ENCODE measurements at regions not wholly inside any gene's neighbourhood (a gene's known extent, or its start where the extent isn't known, plus 50 kb on each side); places are given as distances from the start of the nearest gene placed in this dataset.

DNA sequence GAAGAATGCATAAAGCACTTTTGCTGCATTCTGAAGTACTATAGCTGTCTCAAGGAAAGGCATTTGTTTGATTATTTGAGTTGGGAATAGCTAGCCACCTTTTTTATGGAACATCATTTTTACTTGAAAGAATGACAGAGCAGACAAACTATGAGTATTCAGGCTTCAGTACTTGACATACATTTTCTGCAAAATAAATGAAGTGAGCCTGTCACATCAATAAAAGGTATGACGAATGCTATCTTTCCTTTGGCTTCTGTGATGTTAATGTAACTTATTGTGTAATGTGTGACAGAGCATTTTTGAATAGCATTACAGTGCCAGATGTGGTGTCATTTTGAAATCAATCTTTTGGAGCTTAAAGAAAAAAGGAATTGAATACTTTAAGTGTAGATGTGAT, 440.3 kb upstream of the ONECUT1 start:
- TF ChIP-seq, protein P1, sequence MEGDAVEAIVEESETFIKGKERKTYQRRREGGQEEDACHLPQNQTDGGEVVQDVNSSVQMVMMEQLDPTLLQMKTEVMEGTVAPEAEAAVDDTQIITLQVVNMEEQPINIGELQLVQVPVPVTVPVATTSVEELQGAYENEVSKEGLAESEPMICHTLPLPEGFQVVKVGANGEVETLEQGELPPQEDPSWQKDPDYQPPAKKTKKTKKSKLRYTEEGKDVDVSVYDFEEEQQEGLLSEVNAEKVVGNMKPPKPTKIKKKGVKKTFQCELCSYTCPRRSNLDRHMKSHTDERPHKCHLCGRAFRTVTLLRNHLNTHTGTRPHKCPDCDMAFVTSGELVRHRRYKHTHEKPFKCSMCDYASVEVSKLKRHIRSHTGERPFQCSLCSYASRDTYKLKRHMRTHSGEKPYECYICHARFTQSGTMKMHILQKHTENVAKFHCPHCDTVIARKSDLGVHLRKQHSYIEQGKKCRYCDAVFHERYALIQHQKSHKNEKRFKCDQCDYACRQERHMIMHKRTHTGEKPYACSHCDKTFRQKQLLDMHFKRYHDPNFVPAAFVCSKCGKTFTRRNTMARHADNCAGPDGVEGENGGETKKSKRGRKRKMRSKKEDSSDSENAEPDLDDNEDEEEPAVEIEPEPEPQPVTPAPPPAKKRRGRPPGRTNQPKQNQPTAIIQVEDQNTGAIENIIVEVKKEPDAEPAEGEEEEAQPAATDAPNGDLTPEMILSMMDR (IDR thresholded peaks at IDR 0.05; ENCODE audit: poor library complexity) = no peak
- TF ChIP-seq EZH2 (IDR thresholded peaks at IDR 0.05; ENCODE audit: borderline replicate concordance) (no peak), EZH2phosphoT487 (IDR thresholded peaks at IDR 0.05; ENCODE audit: low read depth, severe bottlenecking, unreplicated experiment) (no peak)
- Histone ChIP-seq H2AFZ (no peak overlapping the region), H3K9me3 (ENCODE audit: low read depth) (no peaks in the 10 kb centered on the region), H3K4me2 (no peak overlapping the region), H3K27me3 (no peaks in the 10 kb centered on the region), H3K79me2 (no peaks in the 10 kb centered on the region), H3K36me3 (replicated peaks; ENCODE audit: insufficient read depth, low read depth) (no peaks in the 10 kb centered on the region), H4K20me1 (ENCODE audit: insufficient read depth, poor library complexity, severe bottlenecking) (no peaks in the 10 kb centered on the region), H3K27ac (no peak overlapping the region), H3K4me1 (ENCODE audit: insufficient read depth) (no peaks in the 10 kb centered on the region), H3K4me3 (no peak overlapping the region), H3K9me2 (replicated peaks; ENCODE audit: insufficient read depth) (no peaks in the 10 kb centered on the region)
- WGBS (ENCODE audit: low lambda C conversion rate, missing lambda C conversion rate) = 81% methylated on average over 1 of the region's 1 CpG
- no peak for DNase-seq (ENCODE audit: low spot score)

DNA sequence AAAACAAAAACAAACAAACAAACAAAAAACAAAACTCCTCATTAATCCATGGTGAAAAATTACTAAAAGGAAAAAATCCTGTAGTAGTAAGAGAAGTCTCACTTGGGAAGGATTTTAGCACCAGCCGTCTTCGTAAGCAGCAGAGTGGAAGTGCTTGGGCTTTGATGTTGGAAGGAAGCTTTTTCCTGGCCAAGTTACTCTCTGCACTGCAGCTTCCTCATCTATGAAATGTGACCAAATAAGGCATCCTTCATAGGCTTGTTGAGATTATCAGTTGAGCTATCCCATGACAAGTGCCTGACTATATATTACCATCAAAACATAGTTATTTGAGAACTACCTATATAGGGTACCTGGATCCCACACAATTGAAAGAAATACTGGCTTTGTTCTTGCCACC, 436.4 kb upstream of the ONECUT1 start:
- H3K4me1 ChIP-seq (ENCODE audit: insufficient read depth) = no peaks in the 10 kb centered on the region
- H3K27ac ChIP-seq = no peak overlapping the region
- H2AFZ ChIP-seq = no peak overlapping the region
- no peak overlapping the region for H3K4me2 ChIP-seq
- H4K20me1 ChIP-seq (ENCODE audit: insufficient read depth, poor library complexity, severe bottlenecking) = no peaks in the 10 kb centered on the region
- no peaks in the 10 kb centered on the region for H3K9me2 ChIP-seq (replicated peaks; ENCODE audit: insufficient read depth)
- no peak for DNase-seq (ENCODE audit: low spot score)
- no peaks in the 10 kb centered on the region for H3K36me3 ChIP-seq (replicated peaks; ENCODE audit: insufficient read depth, low read depth)
- TF ChIP-seq EZH2phosphoT487 (IDR thresholded peaks at IDR 0.05; ENCODE audit: low read depth, severe bottlenecking, unreplicated experiment) (no peak), EZH2 (IDR thresholded peaks at IDR 0.05; ENCODE audit: borderline replicate concordance) (no peak)
- TF ChIP-seq, protein P1 (IDR thresholded peaks at IDR 0.05; ENCODE audit: poor library complexity) = no peak
- 87% methylated on average over 2 of the region's 2 CpGs for WGBS (ENCODE audit: low lambda C conversion rate, missing lambda C conversion rate)
- H3K4me3 ChIP-seq = no peak overlapping the region
- no peaks in the 10 kb centered on the region for H3K9me3 ChIP-seq (ENCODE audit: low read depth)
- H3K79me2 ChIP-seq = no peaks in the 10 kb centered on the region
- H3K27me3 ChIP-seq = no peaks in the 10 kb centered on the region

DNA sequence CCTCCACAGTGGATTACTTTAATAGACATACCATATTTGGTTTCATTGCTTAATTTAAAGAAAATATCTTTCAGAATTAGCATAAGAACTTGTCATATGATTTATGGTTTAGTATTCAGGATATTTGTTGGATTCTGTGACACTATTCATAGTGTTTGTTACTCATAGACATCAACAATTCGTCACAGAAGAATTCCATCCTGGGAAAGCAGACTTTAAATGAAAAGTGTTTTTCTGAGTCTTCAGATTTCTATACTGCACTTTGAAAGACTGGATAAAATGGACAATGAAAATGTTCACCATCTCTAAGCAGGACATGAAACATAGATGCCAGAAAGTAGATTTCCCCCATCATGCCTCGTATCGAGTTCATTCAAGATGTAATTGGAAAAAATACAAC, 435.6 kb upstream of the ONECUT1 start:
- no peaks in the 10 kb centered on the region for H3K79me2 ChIP-seq
- H3K4me2 ChIP-seq = no peak overlapping the region
- DNase-seq (ENCODE audit: low spot score) = no peak
- no peak overlapping the region for H3K4me3 ChIP-seq
- 80% methylated on average over 3 of the region's 3 CpGs for WGBS (ENCODE audit: low lambda C conversion rate, missing lambda C conversion rate)
- no peaks in the 10 kb centered on the region for H3K9me3 ChIP-seq (ENCODE audit: low read depth)
- no peaks in the 10 kb centered on the region for H3K9me2 ChIP-seq (replicated peaks; ENCODE audit: insufficient read depth)
- H4K20me1 ChIP-seq (ENCODE audit: insufficient read depth, poor library complexity, severe bottlenecking) = no peaks in the 10 kb centered on the region
- no peak overlapping the region for H3K27ac ChIP-seq
- TF ChIP-seq, protein P1 (IDR thresholded peaks at IDR 0.05; ENCODE audit: poor library complexity) = no peak
- no peak for TF ChIP-seq EZH2 (IDR thresholded peaks at IDR 0.05; ENCODE audit: borderline replicate concordance)
- TF ChIP-seq EZH2phosphoT487 (IDR thresholded peaks at IDR 0.05; ENCODE audit: low read depth, severe bottlenecking, unreplicated experiment) = no peak
- H3K27me3 ChIP-seq = no peaks in the 10 kb centered on the region
- H3K36me3 ChIP-seq (replicated peaks; ENCODE audit: insufficient read depth, low read depth) = no peaks in the 10 kb centered on the region
- no peak overlapping the region for H2AFZ ChIP-seq
- H3K4me1 ChIP-seq (ENCODE audit: insufficient read depth) = no peaks in the 10 kb centered on the region

DNA sequence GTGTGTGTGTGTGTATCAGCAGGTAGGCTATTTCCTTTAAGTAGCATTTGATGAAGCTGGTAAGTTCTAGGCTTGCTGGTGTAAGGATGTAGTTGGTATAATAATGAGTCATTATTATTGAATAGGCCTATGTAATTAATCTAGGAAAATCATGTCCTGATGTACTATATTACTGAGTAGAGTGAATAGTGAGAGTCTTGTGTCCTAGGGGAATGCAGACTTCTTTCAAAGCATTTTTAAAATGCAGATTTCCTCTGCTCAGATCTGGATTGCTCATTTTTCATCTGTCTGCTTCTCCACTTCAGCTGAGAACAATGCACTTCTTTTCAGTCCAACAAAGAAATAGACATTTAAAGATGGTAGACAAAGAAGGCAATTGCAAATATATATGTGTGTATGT, 434.2 kb upstream of the ONECUT1 start:
- Histone ChIP-seq H3K36me3 (replicated peaks; ENCODE audit: insufficient read depth, low read depth) (no peaks in the 10 kb centered on the region), H2AFZ (no peak overlapping the region), H3K4me2 (no peak overlapping the region), H3K79me2 (no peaks in the 10 kb centered on the region), H4K20me1 (ENCODE audit: insufficient read depth, poor library complexity, severe bottlenecking) (no peaks in the 10 kb centered on the region), H3K4me3 (no peak overlapping the region), H3K9me3 (ENCODE audit: low read depth) (no peaks in the 10 kb centered on the region), H3K27ac (no peak overlapping the region), H3K4me1 (ENCODE audit: insufficient read depth) (no peaks in the 10 kb centered on the region), H3K9me2 (replicated peaks; ENCODE audit: insufficient read depth) (no peaks in the 10 kb centered on the region), H3K27me3 (no peaks in the 10 kb centered on the region)
- TF ChIP-seq, protein P1 (IDR thresholded peaks at IDR 0.05; ENCODE audit: poor library complexity) = no peak
- TF ChIP-seq EZH2 (IDR thresholded peaks at IDR 0.05; ENCODE audit: borderline replicate concordance) (no peak), EZH2phosphoT487 (IDR thresholded peaks at IDR 0.05; ENCODE audit: low read depth, severe bottlenecking, unreplicated experiment) (no peak)
- no peak for DNase-seq (ENCODE audit: low spot score)
